ENCODE measurements at regions not wholly inside any gene's neighbourhood (a gene's known extent, or its start where the extent isn't known, plus 50 kb on each side); places are given as distances from the start of the nearest gene placed in this dataset.
A peak's percentile ranks its signal among the peaks of the same experiment; 100 is the strongest.

- Histone ChIP-seq H3K27ac (ENCODE audit: insufficient read length, low read depth, low read length) (peak overlapping the region; percentile 52), H2AK5ac (ENCODE audit: insufficient read length, low read length) (no peak overlapping the region), H3K56ac (ENCODE audit: insufficient read length, low read depth, low read length) (no peak overlapping the region), H2BK20ac (ENCODE audit: low read depth, low read length, poor library complexity, severe bottlenecking) (no peak overlapping the region), H2BK15ac (ENCODE audit: low read depth, low read length) (no peak overlapping the region), H3K4me2 (ENCODE audit: insufficient read depth, insufficient read length, low read length) (no peak overlapping the region), H3K79me2 (ENCODE audit: insufficient read depth, low read length) (no peaks in the 10 kb centered on the region), H3K4me1 (ENCODE audit: insufficient read depth, low read length) (peaks cover 5% of the 10 kb centered on the region; the same call in 1 of the 2 replicates), H3K4ac (ENCODE audit: low read depth, low read length) (no peak overlapping the region), H3K23ac (ENCODE audit: insufficient read length, low read depth, low read length) (no peak overlapping the region), H3K9me3 (ENCODE audit: control insufficient read depth, low read depth, low read length) (no peaks in the 10 kb centered on the region), H2BK5ac (ENCODE audit: insufficient read length, low read length) (no peak overlapping the region), H3T11ph (ENCODE audit: low read length) (no peak overlapping the region), H3K79me1 (ENCODE audit: insufficient read depth, low read depth, low read length, poor library complexity, severe bottlenecking) (no peaks in the 10 kb centered on the region), H4K91ac (ENCODE audit: insufficient read length, low read depth, low read length) (no peak overlapping the region), H3K27me3 (ENCODE audit: insufficient read depth, low read length) (no peaks in the 10 kb centered on the region), H4K5ac (ENCODE audit: insufficient read length, low read depth, low read length) (no peak overlapping the region), H4K20me1 (ENCODE audit: control insufficient read depth, insufficient read depth, insufficient read length) (no peaks in the 10 kb centered on the region), H3K23me2 (ENCODE audit: insufficient read length, low read depth, low read length, poor library complexity, severe bottlenecking) (no peaks in the 10 kb centered on the region), H3K14ac (ENCODE audit: insufficient read depth, low read length) (no peak overlapping the region), H4K8ac (replicated peaks; ENCODE audit: insufficient read length, low read depth, low read length) (no peak overlapping the region), H2BK120ac (ENCODE audit: low read depth, low read length, poor library complexity, severe bottlenecking) (no peak overlapping the region), H2AFZ (ENCODE audit: low read length) (no peak overlapping the region), H3K18ac (ENCODE audit: insufficient read length, low read depth, low read length) (no peak overlapping the region), H3K9ac (ENCODE audit: extremely low read depth, insufficient read length, low read length) (no peak overlapping the region), H2BK12ac (ENCODE audit: insufficient read length, low read depth, low read length) (no peak overlapping the region)
- peak; percentile 82 for DNase-seq
- H3K27ac Mint-ChIP-seq: peak overlapping the region; percentile 78 to 96 (median 96)
- WGBS (ENCODE audit: extremely low coverage, insufficient read length, low lambda C conversion rate): no CpG with 5 or more reads among the region's 4 CpGs
- H3K4me1 Mint-ChIP-seq: peaks cover 23 to 25% of the 10 kb centered on the region in 2 experiments
- H3K36me3 Mint-ChIP-seq (ENCODE audit: insufficient read depth in 1 of 3, low read depth in 3 of 3): peaks cover 0 to 11% (median 7%) of the 10 kb centered on the region in 3 experiments; a peak in 5 of 7 replicates
- no peak for TF ChIP-seq CTCF (conservative IDR thresholded peaks at IDR 0.05)
- H3K9me3 Mint-ChIP-seq: peaks cover 10 to 12% of the 10 kb centered on the region in 2 experiments
- peak overlapping the region in 1 of 2 experiments; percentile 1; a peak in 1 of 5 replicates for H3K4me3 Mint-ChIP-seq
- no peaks in the 10 kb centered on the region for H3K27me3 Mint-ChIP-seq (ENCODE audit: low read depth)
Measured at GRCh38 chr5:51225789-51226742, 157.2 kb upstream of the ISL1 start.
